ENCODE measurements at regions not wholly inside any gene's neighbourhood (a gene's known extent, or its start where the extent isn't known, plus 50 kb on each side); places are given as distances from the start of the nearest gene placed in this dataset.
A peak's percentile ranks its signal among the peaks of the same experiment; 100 is the strongest.

GRCh38 chr18:2172881-2173280, 398.4 kb downstream of the METTL4 start:
- Histone ChIP-seq H3K27me3 (ENCODE audit: control insufficient read depth in 1 of 2, insufficient read depth in 1 of 2, low read length in 2 of 2) (no peaks in the 10 kb centered on the region), H3K14ac (ENCODE audit: low read length in 2 of 2) (no peak overlapping the region), H2AK5ac (ENCODE audit: low read length, severe bottlenecking) (no peak overlapping the region), H3K9ac (ENCODE audit: low read length) (peak overlapping the region; percentile 54), H2BK15ac (ENCODE audit: low read depth, poor library complexity, severe bottlenecking) (no peak overlapping the region), H2BK120ac (ENCODE audit: low read depth, low read length) (no peak overlapping the region), H4K8ac (ENCODE audit: low read length) (no peak overlapping the region), H3K4me2 (ENCODE audit: low read length, poor library complexity, severe bottlenecking) (no peak overlapping the region), H3K23ac (ENCODE audit: low read length in 2 of 2) (no peak overlapping the region), H3K79me1 (replicated peaks; ENCODE audit: low read length, poor library complexity, severe bottlenecking) (no peaks in the 10 kb centered on the region), H2BK5ac (ENCODE audit: low read depth, low read length, poor library complexity, severe bottlenecking) (no peak overlapping the region), H2BK12ac (ENCODE audit: low read length in 2 of 2) (no peak overlapping the region), H3K27ac (ENCODE audit: low read length, poor library complexity, severe bottlenecking) (no peak overlapping the region), H3K18ac (ENCODE audit: low read depth in 1 of 2, low read length in 2 of 2) (no peak overlapping the region), H3K9me3 (ENCODE audit: control insufficient read depth, low read length) (peaks cover 4% of the 10 kb centered on the region), H3K36me3 (ENCODE audit: control insufficient read depth in 1 of 2, insufficient read depth in 2 of 2, low read depth in 1 of 2, low read length in 2 of 2) (no peaks in the 10 kb centered on the region), H3K4me1 (ENCODE audit: control insufficient read depth, insufficient read depth, low read depth, low read length) (no peaks in the 10 kb centered on the region), H3K4ac (ENCODE audit: low read depth in 1 of 2, low read length in 2 of 2) (no peak overlapping the region), H4K91ac (ENCODE audit: low read length) (no peak overlapping the region), H2AFZ (ENCODE audit: low read depth, low read length) (no peak overlapping the region), H3K4me3 (ENCODE audit: insufficient read depth in 1 of 2, low read depth in 1 of 2, low read length in 2 of 2) (no peak overlapping the region)
- WGBS: no CpG with 5 or more reads among the region's 2 CpGs
- DNase-seq: no peak

GRCh38 chr18:2173486-2173885, 397.8 kb downstream of the METTL4 start:
- Histone ChIP-seq H3K23ac (ENCODE audit: low read length in 2 of 2) (no peak overlapping the region), H3K4me1 (ENCODE audit: control insufficient read depth, insufficient read depth, low read depth, low read length) (no peaks in the 10 kb centered on the region), H3K9ac (ENCODE audit: low read length) (peak overlapping the region; percentile 54), H3K27me3 (ENCODE audit: control insufficient read depth in 1 of 2, insufficient read depth in 1 of 2, low read length in 2 of 2) (no peaks in the 10 kb centered on the region), H4K91ac (ENCODE audit: low read length) (no peak overlapping the region), H2BK120ac (ENCODE audit: low read depth, low read length) (no peak overlapping the region), H3K9me3 (ENCODE audit: control insufficient read depth, low read length) (peaks cover 3% of the 10 kb centered on the region), H2AFZ (ENCODE audit: low read depth, low read length) (no peak overlapping the region), H3K79me1 (replicated peaks; ENCODE audit: low read length, poor library complexity, severe bottlenecking) (no peaks in the 10 kb centered on the region), H2BK12ac (ENCODE audit: low read length in 2 of 2) (no peak overlapping the region), H3K14ac (ENCODE audit: low read length in 2 of 2) (no peak overlapping the region), H2BK15ac (ENCODE audit: low read depth, poor library complexity, severe bottlenecking) (no peak overlapping the region), H2BK5ac (ENCODE audit: low read depth, low read length, poor library complexity, severe bottlenecking) (no peak overlapping the region), H4K8ac (ENCODE audit: low read length) (no peak overlapping the region), H3K4me3 (ENCODE audit: insufficient read depth in 1 of 2, low read depth in 1 of 2, low read length in 2 of 2) (no peak overlapping the region), H3K4me2 (ENCODE audit: low read length, poor library complexity, severe bottlenecking) (no peak overlapping the region), H3K36me3 (ENCODE audit: control insufficient read depth in 1 of 2, insufficient read depth in 2 of 2, low read depth in 1 of 2, low read length in 2 of 2) (no peaks in the 10 kb centered on the region), H3K27ac (ENCODE audit: low read length, poor library complexity, severe bottlenecking) (no peak overlapping the region), H3K4ac (ENCODE audit: low read depth in 1 of 2, low read length in 2 of 2) (no peak overlapping the region), H2AK5ac (ENCODE audit: low read length, severe bottlenecking) (no peak overlapping the region), H3K18ac (ENCODE audit: low read depth in 1 of 2, low read length in 2 of 2) (no peak overlapping the region)
- peak; percentile 6 for DNase-seq
- 54% methylated on average over 4 of the region's 4 CpGs for WGBS

- Histone ChIP-seq H4K91ac (ENCODE audit: low read length) (no peak overlapping the region), H4K8ac (ENCODE audit: low read length) (no peak overlapping the region), H3K4ac (ENCODE audit: low read depth in 1 of 2, low read length in 2 of 2) (no peak overlapping the region), H3K4me2 (ENCODE audit: low read length, poor library complexity, severe bottlenecking) (no peak overlapping the region), H3K9ac (ENCODE audit: low read length) (no peak overlapping the region), H3K23ac (ENCODE audit: low read length in 2 of 2) (no peak overlapping the region), H3K36me3 (ENCODE audit: control insufficient read depth in 1 of 2, insufficient read depth in 2 of 2, low read depth in 1 of 2, low read length in 2 of 2) (no peaks in the 10 kb centered on the region), H3K4me1 (ENCODE audit: control insufficient read depth, insufficient read depth, low read depth, low read length) (no peaks in the 10 kb centered on the region), H2AK5ac (ENCODE audit: low read length, severe bottlenecking) (no peak overlapping the region), H3K27ac (ENCODE audit: low read length, poor library complexity, severe bottlenecking) (no peak overlapping the region), H2BK15ac (ENCODE audit: low read depth, poor library complexity, severe bottlenecking) (no peak overlapping the region), H3K27me3 (ENCODE audit: control insufficient read depth in 1 of 2, insufficient read depth in 1 of 2, low read length in 2 of 2) (peaks cover 0 to 5% of the 10 kb centered on the region in 2 experiments), H3K18ac (ENCODE audit: low read depth in 1 of 2, low read length in 2 of 2) (no peak overlapping the region), H3K79me1 (replicated peaks; ENCODE audit: low read length, poor library complexity, severe bottlenecking) (no peaks in the 10 kb centered on the region), H3K14ac (ENCODE audit: low read length in 2 of 2) (no peak overlapping the region), H3K9me3 (ENCODE audit: control insufficient read depth, low read length) (peaks cover 7% of the 10 kb centered on the region), H2BK120ac (ENCODE audit: low read depth, low read length) (no peak overlapping the region), H2AFZ (ENCODE audit: low read depth, low read length) (no peak overlapping the region), H2BK12ac (ENCODE audit: low read length in 2 of 2) (no peak overlapping the region), H2BK5ac (ENCODE audit: low read depth, low read length, poor library complexity, severe bottlenecking) (no peak overlapping the region), H3K4me3 (ENCODE audit: insufficient read depth in 1 of 2, low read depth in 1 of 2, low read length in 2 of 2) (no peak overlapping the region)
- WGBS: 74% methylated on average over 5 of the region's 5 CpGs
- no peak for DNase-seq
Observed at GRCh38 chr18:2178036-2178435, 393.3 kb downstream of the METTL4 start.

GRCh38 chr18:2179498-2180183, 391.7 kb downstream of the METTL4 start:
- no peak overlapping the region for H3K14ac ChIP-seq (ENCODE audit: low read length in 2 of 2)
- peaks cover 7% of the 10 kb centered on the region for H3K9me3 ChIP-seq (ENCODE audit: control insufficient read depth, low read length)
- no peak overlapping the region for H3K4me2 ChIP-seq (ENCODE audit: low read length, poor library complexity, severe bottlenecking)
- WGBS: 87% methylated on average over 8 of the region's 8 CpGs
- no peak overlapping the region for H3K4ac ChIP-seq (ENCODE audit: low read depth in 1 of 2, low read length in 2 of 2)
- no peak overlapping the region for H4K91ac ChIP-seq (ENCODE audit: low read length)
- H3K18ac ChIP-seq (ENCODE audit: low read depth in 1 of 2, low read length in 2 of 2): no peak overlapping the region
- no peak overlapping the region for H2BK12ac ChIP-seq (ENCODE audit: low read length in 2 of 2)
- H3K9ac ChIP-seq (ENCODE audit: low read length): no peak overlapping the region
- no peak overlapping the region for H2BK15ac ChIP-seq (ENCODE audit: low read depth, poor library complexity, severe bottlenecking)
- no peak overlapping the region for H4K8ac ChIP-seq (ENCODE audit: low read length)
- H3K27ac ChIP-seq (ENCODE audit: low read length, poor library complexity, severe bottlenecking): no peak overlapping the region
- H2BK5ac ChIP-seq (ENCODE audit: low read depth, low read length, poor library complexity, severe bottlenecking): no peak overlapping the region
- no peak overlapping the region for H2AFZ ChIP-seq (ENCODE audit: low read depth, low read length)
- H3K79me1 ChIP-seq (replicated peaks; ENCODE audit: low read length, poor library complexity, severe bottlenecking): no peaks in the 10 kb centered on the region
- H3K36me3 ChIP-seq (ENCODE audit: control insufficient read depth in 1 of 2, insufficient read depth in 2 of 2, low read depth in 1 of 2, low read length in 2 of 2): no peaks in the 10 kb centered on the region
- H3K23ac ChIP-seq (ENCODE audit: low read length in 2 of 2): no peak overlapping the region
- no peak for DNase-seq
- H2AK5ac ChIP-seq (ENCODE audit: low read length, severe bottlenecking): no peak overlapping the region
- no peaks in the 10 kb centered on the region for H3K4me1 ChIP-seq (ENCODE audit: control insufficient read depth, insufficient read depth, low read depth, low read length)
- H3K4me3 ChIP-seq (ENCODE audit: insufficient read depth in 1 of 2, low read depth in 1 of 2, low read length in 2 of 2): peak overlapping the region in 1 of 2 experiments; percentile 4
- no peak overlapping the region for H2BK120ac ChIP-seq (ENCODE audit: low read depth, low read length)
- peaks cover 0 to 5% of the 10 kb centered on the region in 2 experiments for H3K27me3 ChIP-seq (ENCODE audit: control insufficient read depth in 1 of 2, insufficient read depth in 1 of 2, low read length in 2 of 2)
